ENCODE measurements at regions not wholly inside any gene's neighbourhood (a gene's known extent, or its start where the extent isn't known, plus 50 kb on each side); places are given as distances from the start of the nearest gene placed in this dataset.

GRCh38 chr1:219518168-219518906 is 94.6 kb downstream of the ZC3H11B start:
- no peak for TF ChIP-seq CTCF (IDR thresholded peaks at IDR 0.05)
- no peak for TF ChIP-seq POLR2A (IDR thresholded peaks at IDR 0.05)
